Hematopoietic multipotent progenitor cell (in vitro differentiated cells): ENCODE measurements at regions not wholly inside any gene's neighbourhood (a gene's known extent, or its start where the extent isn't known, plus 50 kb on each side); places are given as distances from the start of the nearest gene placed in this dataset.

Experiments
- DNase-seq, 3 donors: peaks; one replicate each; pipeline ENCODE4 v3.0.0-alpha.2; 2011 to 2015; ENCODE audit warnings: low read depth in 2 of 3, low spot score in 2 of 3

DNA sequence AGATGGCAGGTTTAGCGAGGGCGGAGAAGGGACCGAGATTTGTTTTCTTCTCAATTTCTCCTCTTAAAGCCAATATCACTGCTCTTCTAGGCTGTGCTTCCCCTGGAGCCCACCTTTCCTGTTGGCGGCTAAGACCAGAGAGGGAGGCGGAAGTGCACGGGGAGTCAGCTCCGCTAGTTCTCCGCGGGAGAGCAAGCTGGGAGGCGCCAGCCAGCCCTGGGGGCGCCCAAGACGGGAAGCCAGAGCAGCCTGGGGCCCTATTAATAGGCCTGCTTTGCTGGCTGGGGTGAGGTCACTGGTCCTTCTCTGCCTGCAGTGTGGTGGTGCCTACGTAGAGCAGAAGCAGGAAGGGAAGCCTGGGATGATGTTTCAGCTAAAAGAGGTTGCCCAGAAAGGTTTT is 61.6 kb downstream of the LSM5 start:
- DNase-seq: no peak

DNA sequence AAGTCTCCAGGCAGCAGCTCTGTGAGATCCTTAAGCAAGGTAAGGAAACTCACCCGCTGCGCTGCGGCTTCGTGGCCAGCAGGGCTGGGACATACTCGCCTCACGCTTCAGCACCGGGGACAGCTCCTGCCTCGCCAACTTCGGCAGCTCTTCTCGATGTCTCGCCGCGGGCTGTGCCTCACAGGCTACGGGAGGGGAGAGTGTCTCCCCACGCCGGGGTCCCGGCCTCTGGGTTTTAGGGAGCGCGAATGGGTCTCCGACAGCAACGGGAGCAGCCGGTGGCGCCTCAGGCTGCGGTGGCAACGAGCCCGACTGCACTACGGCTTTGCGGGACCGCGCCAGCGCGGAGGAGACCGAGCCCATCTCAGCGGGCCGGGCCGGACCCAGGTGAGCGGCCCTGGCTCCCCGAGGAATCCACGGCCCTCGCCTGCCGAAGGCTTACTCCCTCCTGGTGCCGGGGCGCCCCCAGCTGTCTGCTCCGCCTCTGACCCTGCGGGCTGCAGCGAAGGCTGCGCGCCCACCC is 62.4 kb downstream of the LSM5 start:
- peak; percentile 11 to 92 (median 83) for DNase-seq

GRCh38 chr7:32416846-32417245 is 73.3 kb downstream of the LSM5 start:
- DNase-seq: no peak

DNA sequence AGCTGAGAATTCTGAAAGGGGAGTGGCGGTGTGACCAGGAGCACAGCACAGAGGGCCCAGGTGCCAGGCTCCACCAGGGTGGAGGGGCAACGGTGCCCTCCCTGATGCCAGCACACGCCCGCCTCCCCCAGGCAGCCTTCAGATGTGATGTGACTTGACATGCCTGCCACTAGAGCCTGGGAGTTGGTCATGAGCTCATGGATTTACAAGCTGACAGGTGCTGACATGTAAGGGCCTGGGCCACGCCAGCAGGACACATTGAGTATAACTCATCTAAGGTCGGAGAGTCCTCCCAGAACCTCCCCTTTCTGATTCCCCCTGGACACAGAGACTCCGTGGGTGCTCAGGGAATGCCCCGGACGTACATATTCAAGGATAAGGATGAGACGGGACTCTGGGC is 74.2 kb downstream of the LSM5 start:
- DNase-seq: no peak

GRCh38 chr7:32415519-32415918 is 74.7 kb downstream of the LSM5 start:
- DNase-seq: no peak

GRCh38 chr7:32412471-32412870 is 77.7 kb downstream of the LSM5 start:
- DNase-seq: no peak

- DNase-seq: no peak
Measured at GRCh38 chr7:32410545-32410944, 79.6 kb downstream of the LSM5 start.

- no peak for DNase-seq
Measured at GRCh38 chr7:32406386-32406785, 83.8 kb downstream of the LSM5 start.

DNA sequence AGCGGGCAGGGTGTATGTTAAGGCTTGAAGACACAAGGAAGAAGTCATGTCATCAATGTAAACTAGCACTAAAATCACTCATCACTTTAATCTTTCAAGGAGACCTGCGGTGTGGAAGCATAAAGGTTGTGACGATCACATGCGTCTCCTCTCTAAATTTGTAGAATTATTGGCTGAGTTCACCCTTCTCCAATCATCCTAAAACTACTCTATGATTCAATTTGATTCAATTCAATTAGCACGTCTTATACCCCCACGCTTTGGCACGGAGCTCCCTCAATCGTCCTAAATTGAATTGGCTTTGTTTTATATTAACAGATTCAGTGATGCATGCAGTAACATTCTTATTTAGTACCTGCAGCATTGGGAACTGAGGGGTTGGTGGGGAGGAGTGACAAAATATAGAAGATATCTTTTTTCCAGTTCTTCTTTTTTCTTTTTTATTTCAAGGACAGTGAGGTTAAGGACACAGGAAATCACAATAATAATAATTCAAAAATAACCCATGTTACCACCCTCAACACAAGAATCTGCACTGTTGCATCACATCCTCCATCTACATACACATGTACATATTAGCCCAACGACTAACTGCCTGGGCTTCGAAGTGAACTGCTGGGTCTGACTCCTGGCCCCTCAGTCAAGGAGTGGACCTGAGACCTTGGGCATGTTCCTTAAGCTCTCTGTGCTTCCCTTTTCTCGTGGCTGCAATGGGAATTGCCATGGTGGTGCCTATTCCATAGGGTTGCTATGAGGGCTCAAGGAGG is 86.5 kb downstream of the LSM5 start:
- no peak for DNase-seq

DNA sequence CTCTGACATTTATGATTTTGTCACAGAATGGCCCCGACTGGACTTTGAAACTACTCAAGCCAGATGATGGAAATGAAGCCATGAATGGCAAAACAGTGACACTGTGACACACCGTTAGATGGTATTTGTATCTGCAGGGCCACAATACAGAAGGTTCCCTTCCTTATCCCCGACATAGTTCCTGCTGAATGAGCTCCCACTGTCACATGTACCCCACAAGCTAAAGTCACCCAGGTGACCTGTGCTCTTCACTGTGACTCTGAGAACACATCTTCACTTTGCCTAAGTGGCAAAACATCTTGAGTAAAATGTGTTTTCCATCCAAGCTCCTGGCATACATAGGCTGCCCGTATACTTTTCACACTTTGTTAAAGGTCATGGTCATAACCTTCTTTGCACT is 89.5 kb downstream of the LSM5 start:
- DNase-seq: no peak

DNA sequence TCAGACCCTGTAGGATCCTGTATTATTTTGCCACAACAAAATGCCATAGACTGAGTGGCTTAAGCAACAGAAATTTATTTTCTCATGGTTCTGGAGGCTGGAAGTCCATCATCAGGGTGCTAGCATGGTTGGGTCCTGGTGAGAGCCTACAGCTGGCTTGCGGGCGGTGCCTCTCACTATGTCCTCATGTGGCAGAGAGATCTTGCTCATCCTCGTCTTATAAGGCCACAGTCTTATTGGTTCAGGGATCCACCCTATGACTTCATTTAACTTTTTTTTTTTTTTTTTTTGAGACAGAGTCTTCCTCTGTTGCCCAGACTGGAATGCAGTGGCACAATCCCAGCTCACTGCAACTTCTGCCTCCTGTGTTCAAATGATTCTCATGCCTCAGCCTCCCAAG is 90.9 kb downstream of the LSM5 start:
- DNase-seq: no peak

- no peak for DNase-seq
Measured at GRCh38 chr7:32395168-32395567, 95.0 kb downstream of the LSM5 start.

GRCh38 chr7:32393861-32394260 is 96.3 kb downstream of the LSM5 start:
- no peak for DNase-seq

DNA sequence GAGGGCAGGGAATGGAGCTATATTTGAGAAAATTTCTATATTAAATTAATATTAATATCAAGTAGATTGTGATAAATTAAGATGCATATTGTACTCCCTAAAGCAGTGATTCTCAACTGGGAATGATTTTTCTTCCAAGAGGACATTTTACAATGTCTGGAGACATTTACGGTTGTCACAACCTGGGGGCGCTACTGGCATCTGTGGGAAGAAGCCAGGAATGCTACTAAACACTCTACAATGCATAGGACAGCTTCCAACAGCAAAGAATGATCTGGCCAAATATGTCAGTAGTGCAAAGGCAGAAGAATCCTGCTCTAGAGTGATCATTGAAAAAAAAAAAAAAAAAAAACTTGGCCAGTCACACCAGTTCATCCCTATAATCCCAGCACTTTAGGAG is 100.0 kb downstream of the LSM5 start:
- no peak for DNase-seq

- DNase-seq: no peak
Measured at GRCh38 chr7:32385316-32385956, 104.7 kb downstream of the LSM5 start.

DNA sequence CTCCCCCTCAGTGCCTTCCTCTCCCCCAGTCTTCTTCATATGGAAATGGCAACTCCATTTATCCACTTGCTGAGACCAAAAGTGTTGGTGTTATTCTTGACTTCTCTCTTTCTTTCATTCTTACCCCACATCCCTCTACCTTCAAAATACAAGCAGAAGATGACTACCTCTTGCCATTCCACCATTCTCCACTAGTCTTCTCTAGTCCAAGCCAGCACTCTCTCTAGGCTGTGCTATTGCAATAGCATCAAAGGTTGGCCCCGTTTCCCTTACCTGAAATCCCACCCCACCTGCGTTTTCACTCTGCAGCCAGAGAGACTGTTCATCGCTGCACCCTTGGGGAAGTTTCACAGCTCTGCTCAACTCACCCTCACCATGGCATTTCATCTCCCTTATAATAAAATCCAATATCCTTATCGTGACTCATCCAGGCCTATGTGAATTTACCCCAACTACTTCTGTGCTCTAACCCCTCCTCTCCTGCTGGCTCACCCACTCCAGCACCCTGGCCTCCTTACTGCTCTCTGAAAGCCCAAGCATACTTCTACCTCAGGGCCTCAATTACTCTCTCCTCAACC is 109.1 kb downstream of the LSM5 start:
- DNase-seq: no peak

- DNase-seq: no peak
Measured at GRCh38 chr7:32379510-32380112, 110.6 kb downstream of the LSM5 start.

GRCh38 chr7:32378988-32379387 is 111.2 kb downstream of the LSM5 start:
- no peak for DNase-seq

DNA sequence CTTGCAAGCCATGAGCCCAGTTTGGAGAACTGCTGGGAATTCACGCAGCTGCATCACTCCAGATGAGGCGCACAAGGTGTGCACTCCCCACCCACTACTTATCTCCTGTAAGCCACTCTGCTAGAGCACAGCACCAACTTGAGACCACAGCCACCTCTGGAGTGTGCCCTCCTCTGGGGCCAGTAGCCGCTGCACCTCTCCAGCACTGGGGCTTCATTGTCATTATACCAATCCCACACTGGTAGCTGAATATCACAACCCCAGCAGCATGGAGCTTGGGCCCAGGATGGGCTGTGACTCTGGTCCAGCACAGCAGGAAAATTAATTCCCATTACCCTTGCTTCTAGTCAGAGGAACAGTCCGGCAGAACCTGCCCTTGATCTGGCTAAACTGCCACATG is 125.6 kb downstream of the LSM5 start:
- no peak for DNase-seq

GRCh38 chr7:32360127-32360526 is 130.1 kb downstream of the LSM5 start:
- DNase-seq: no peak

DNA sequence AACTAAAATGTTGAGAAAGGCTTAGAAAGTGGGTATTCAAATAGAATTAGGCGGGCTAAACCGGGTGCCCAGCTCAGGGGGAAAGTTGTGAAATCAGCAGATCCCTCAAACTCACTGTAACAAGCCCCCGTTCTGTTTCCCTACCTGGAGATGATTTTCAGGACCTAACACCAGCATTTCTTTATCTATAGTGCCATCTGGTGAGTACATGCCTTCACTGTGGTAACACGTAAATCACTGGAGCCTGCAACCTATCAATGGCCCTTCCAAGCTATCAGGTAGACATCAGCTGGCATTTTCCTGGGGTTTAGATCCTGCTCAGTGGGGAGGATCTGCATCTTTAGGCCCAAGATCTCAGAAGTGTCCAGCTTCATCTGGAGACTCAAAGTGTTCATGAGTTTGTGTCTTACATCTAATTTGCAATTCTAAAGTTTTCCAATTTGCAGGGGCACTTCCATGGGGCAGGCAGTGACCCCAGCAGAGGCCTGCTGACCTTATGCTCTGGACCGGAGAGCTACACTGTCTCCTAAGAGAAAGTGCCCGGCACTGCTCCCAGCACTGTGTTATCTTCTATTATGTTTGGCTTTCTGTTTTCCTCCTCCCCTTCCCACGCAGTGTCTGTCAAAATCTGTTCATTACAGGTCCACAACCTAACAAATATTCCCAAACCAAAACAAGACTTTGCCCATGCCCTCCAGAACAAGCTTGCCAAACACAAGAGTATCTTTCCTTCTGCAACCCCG is 132.5 kb downstream of the LSM5 start:
- DNase-seq: peak in 2 of 3 donors; percentile 28 to 61
